PC-3 (cell line): ENCODE measurements at regions not wholly inside any gene's neighbourhood (a gene's known extent, or its start where the extent isn't known, plus 50 kb on each side); places are given as distances from the start of the nearest gene placed in this dataset.

ENCODE experiments used
- ATAC-seq: fragments of 200-7000 bp; cut with Tn5 transposase; 2 replicates; pipeline ENCODE4 v1.9.1; 2020; ENCODE audit warnings: mild to moderate bottlenecking, moderate library complexity
- BruUV-seq: library from RNA; stranded (reverse); fragments of 400-500 nt; replicated peaks from 2 replicates; lab custom pipeline; 2021; lab: Mats Ljungman, UMichigan
- CTCF ChIA-PET: fragments of 300-600 bp; sonication (Branson Sonifier 250); formaldehyde crosslinking; loops from one replicate; lab custom pipeline; 2022; ENCODE audit warnings: antibody characterized with exemption; lab: Charles Lee
- POLR2A ChIA-PET: fragments of 300-600 bp; sonication (Branson Sonifier 250); formaldehyde crosslinking; loops from one replicate; lab custom pipeline; 2022; ENCODE audit warnings: antibody characterized with exemption; ENCODE audit not compliant: unreplicated experiment; lab: Charles Lee
- DNase-seq: peaks from one replicate; pipeline ENCODE4 v3.0.0-alpha.2; 2015
- H2AFZ ChIP-seq: fragments of 300-600 bp; sonication (generic); 2 replicates; pipeline ENCODE4 v1.6.0; 2016; ENCODE audit warnings: antibody characterized with exemption, low read length
- H3F3A ChIP-seq: fragments of 300-600 bp; sonication (generic); one replicate; pipeline ENCODE4 v1.6.0; 2017; ENCODE audit warnings: antibody characterized with exemption, low read length, control low read depth, mild to moderate bottlenecking; ENCODE audit not compliant: unreplicated experiment
- H3K27ac ChIP-seq: fragments of 300-600 bp; sonication (generic); 2 replicates; pipeline ENCODE4 v1.5.1; 2016; ENCODE audit warnings: mild to moderate bottlenecking, low read length
- H3K27me3 ChIP-seq: fragments of 300-600 bp; sonication (generic); 2 replicates; pipeline ENCODE4 v1.6.1; 2016; ENCODE audit warnings: low read length, mixed read lengths
- H3K36me3 ChIP-seq: fragments of 300-600 bp; sonication (generic); 2 replicates; pipeline ENCODE4 v1.6.1; 2016; ENCODE audit warnings: low read depth, mixed run types, low read length, mixed read lengths
- H3K4me1 ChIP-seq: fragments of 300-600 bp; sonication (generic); 2 replicates; pipeline ENCODE4 v1.5.1; 2016; ENCODE audit warnings: low read length; ENCODE audit not compliant: insufficient read depth
- H3K4me2 ChIP-seq: fragments of 300-600 bp; sonication (generic); 2 replicates; pipeline ENCODE4 v1.6.0; 2016; ENCODE audit warnings: low read length
- H3K4me3 ChIP-seq: fragments of 300-600 bp; sonication (generic); 2 replicates; pipeline ENCODE4 v1.5.1; 2016; ENCODE audit warnings: mild to moderate bottlenecking, low read length, mixed read lengths
- H3K79me2 ChIP-seq: fragments of 300-600 bp; sonication (generic); 2 replicates; pipeline ENCODE4 v1.6.1; 2017; ENCODE audit warnings: low read length, mixed read lengths
- H3K9ac ChIP-seq: fragments of 300-600 bp; sonication (generic); 2 replicates; pipeline ENCODE4 v1.6.0; 2016; ENCODE audit warnings: mild to moderate bottlenecking, low read length
- H3K9me2 ChIP-seq: fragments of 300-600 bp; sonication (generic); replicated peaks from 2 replicates; pipeline ENCODE4 v1.6.1; 2016; ENCODE audit warnings: mixed run types, low read length, mixed read lengths
- H3K9me3 ChIP-seq: fragments of 300-600 bp; sonication (generic); 2 replicates; pipeline ENCODE4 v1.6.1; 2016; ENCODE audit warnings: low read length, mixed read lengths
- H4K20me1 ChIP-seq: fragments of 300-600 bp; sonication (generic); 2 replicates; pipeline ENCODE4 v1.6.1; 2016; ENCODE audit warnings: low read length, mixed read lengths
- EZH2 ChIP-seq: fragments of 300-600 bp; sonication (generic); IDR thresholded peaks from one replicate; pipeline ENCODE4 v1.6.1; 2017; ENCODE audit warnings: antibody characterized with exemption, mild to moderate bottlenecking, low read length; ENCODE audit not compliant: unreplicated experiment
- EZH2phosphoT487 ChIP-seq: fragments of 300-600 bp; sonication (generic); IDR thresholded peaks from 2 replicates; pipeline ENCODE4 v1.6.1; 2018; ENCODE audit warnings: mild to moderate bottlenecking, antibody characterized with exemption, low read length, borderline replicate concordance
- intact Hi-C: fragments of 100-400 bp; cut with micrococcal nuclease; formaldehyde crosslinking; loops from 2 replicates; pipeline ENCODE4 v1.9.0; 2023
- TF ChIP-seq, protein P1 (sequence below): fragments of 300-600 bp; sonication (generic); conservative IDR thresholded peaks from 2 replicates; pipeline ENCODE4 v1.5.1; 2017; ENCODE audit warnings: antibody characterized with exemption, low read depth, mild to moderate bottlenecking, low read length

- POLR2A ChIA-PET, result no interaction called here
- no peaks in the 10 kb centered on the region for H3K9me3 ChIP-seq
- ATAC-seq (peak; percentile 77), DNase-seq (peak; percentile 62)
- no peaks in the 10 kb centered on the region for H3K79me2 ChIP-seq
- H3K4me3 ChIP-seq, result peak overlapping the region; percentile 24; the same call in 1 of the 2 replicates
- CTCF ChIA-PET, result no interaction called here
- no peaks in the 10 kb centered on the region for H3K9me2 ChIP-seq
- peaks cover 22% of the 10 kb centered on the region for H3K4me1 ChIP-seq
- H3K9ac ChIP-seq, result no peak overlapping the region
- H3K27ac ChIP-seq, result peak overlapping the region; percentile 41
- peak overlapping the region; percentile 64 for H3K4me2 ChIP-seq
- H3K27me3 ChIP-seq, result no peaks in the 10 kb centered on the region
- no TSS peak for BruUV-seq
- H3F3A ChIP-seq, result no peaks in the 10 kb centered on the region
- no peaks in the 10 kb centered on the region for H3K36me3 ChIP-seq
- TF ChIP-seq EZH2phosphoT487 (no peak), EZH2 (no peak)
- TF ChIP-seq, protein P1, sequence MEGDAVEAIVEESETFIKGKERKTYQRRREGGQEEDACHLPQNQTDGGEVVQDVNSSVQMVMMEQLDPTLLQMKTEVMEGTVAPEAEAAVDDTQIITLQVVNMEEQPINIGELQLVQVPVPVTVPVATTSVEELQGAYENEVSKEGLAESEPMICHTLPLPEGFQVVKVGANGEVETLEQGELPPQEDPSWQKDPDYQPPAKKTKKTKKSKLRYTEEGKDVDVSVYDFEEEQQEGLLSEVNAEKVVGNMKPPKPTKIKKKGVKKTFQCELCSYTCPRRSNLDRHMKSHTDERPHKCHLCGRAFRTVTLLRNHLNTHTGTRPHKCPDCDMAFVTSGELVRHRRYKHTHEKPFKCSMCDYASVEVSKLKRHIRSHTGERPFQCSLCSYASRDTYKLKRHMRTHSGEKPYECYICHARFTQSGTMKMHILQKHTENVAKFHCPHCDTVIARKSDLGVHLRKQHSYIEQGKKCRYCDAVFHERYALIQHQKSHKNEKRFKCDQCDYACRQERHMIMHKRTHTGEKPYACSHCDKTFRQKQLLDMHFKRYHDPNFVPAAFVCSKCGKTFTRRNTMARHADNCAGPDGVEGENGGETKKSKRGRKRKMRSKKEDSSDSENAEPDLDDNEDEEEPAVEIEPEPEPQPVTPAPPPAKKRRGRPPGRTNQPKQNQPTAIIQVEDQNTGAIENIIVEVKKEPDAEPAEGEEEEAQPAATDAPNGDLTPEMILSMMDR, result no peak
- intact Hi-C loops, result loop anchor here (5.0 to 10.0 kb wide), 3 partner anchors 155 to 528 kb away; partner anchors contain the start of gene NOL4
- H4K20me1 ChIP-seq, result no peaks in the 10 kb centered on the region
- H2AFZ ChIP-seq, result no peak overlapping the region
These were observed 60.0 kb upstream of the DTNA start for GRCh38 chr18:34650121-34650545.

DNA sequence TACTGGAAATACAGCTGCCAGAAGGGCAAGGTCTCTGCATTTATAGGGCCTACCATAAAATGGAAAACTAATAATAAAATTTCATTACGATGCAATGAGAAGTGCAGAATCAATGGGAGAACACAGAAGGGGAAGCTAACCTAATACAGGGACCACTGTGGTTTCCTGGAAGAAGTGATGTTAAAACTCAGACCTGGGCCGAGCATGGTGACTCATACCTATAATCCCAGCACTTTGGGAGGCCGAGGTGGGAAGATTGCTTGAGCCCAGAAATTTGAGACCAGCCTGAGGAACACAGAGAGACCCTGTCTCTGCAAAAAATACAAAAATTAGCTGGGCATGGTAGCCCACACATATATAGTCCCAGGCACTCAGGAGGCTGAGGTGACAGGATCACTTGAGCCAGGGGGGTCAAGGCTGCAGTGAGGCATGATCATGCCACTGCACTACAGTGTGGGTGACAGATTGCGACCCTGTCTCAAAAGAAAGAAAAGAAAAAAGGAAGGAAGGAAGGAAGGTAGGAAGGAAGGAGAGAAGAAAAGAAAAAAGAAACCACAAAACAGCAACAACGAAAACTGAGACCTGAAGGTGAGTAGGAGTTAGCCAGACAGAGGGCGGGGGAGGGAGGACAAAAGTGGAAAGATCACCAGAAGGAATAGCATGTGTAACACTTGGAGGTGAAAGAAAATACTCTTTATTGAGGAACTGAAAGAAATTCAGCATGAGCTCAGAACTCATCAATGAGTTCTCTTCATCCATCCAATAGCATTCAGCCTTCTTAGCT lies 58.3 kb upstream of the DTNA start:
- no peaks in the 10 kb centered on the region for H3K79me2 ChIP-seq
- ATAC-seq (peak; percentile 66), DNase-seq (peak; percentile 12)
- H3K9me3 ChIP-seq, result no peaks in the 10 kb centered on the region
- no peak overlapping the region for H3K4me3 ChIP-seq
- ChIA-PET CTCF (no interaction called here), POLR2A (no interaction called here)
- H3K9me2 ChIP-seq, result no peaks in the 10 kb centered on the region
- H2AFZ ChIP-seq, result no peak overlapping the region
- no TSS peak for BruUV-seq
- intact Hi-C loops, result loop anchor here (5.0 to 10.0 kb wide), 3 partner anchors 157 to 529 kb away; partner anchors contain the start of gene NOL4
- H3K36me3 ChIP-seq, result no peaks in the 10 kb centered on the region
- H3F3A ChIP-seq, result no peaks in the 10 kb centered on the region
- no peaks in the 10 kb centered on the region for H3K27me3 ChIP-seq
- H3K27ac ChIP-seq, result no peak overlapping the region
- TF ChIP-seq EZH2 (no peak), EZH2phosphoT487 (no peak)
- TF ChIP-seq, protein P1, result no peak
- H3K4me2 ChIP-seq, result no peak overlapping the region
- no peaks in the 10 kb centered on the region for H4K20me1 ChIP-seq
- peaks cover 22% of the 10 kb centered on the region for H3K4me1 ChIP-seq
- H3K9ac ChIP-seq, result no peak overlapping the region

DNA sequence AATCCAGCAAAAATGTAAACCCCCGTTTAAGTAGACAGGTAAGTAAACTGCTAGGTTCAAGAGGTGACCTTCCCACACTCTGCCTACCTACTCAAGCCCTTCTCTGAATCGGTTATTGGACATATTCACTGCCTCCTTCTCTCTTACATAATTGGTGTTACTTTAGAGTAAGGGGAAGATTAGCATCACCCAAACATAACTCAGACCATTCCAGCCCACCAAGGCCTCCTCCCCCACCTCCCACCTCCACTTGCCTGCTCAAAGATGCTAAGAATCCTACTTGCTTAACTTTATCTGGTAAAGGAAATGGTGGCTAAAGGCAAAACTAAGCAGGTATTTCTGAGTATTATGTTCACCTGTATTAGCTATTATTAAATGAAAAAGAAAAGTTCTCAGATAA lies 55.0 kb upstream of the DTNA start:
- Histone ChIP-seq H4K20me1 (no peaks in the 10 kb centered on the region), H3K4me2 (no peak overlapping the region), H3K9me2 (no peaks in the 10 kb centered on the region), H3K27ac (no peak overlapping the region), H3K79me2 (no peaks in the 10 kb centered on the region), H3K36me3 (no peaks in the 10 kb centered on the region), H3K9ac (no peak overlapping the region), H3K4me3 (no peak overlapping the region), H2AFZ (no peak overlapping the region), H3K9me3 (no peaks in the 10 kb centered on the region), H3K27me3 (no peaks in the 10 kb centered on the region), H3F3A (no peaks in the 10 kb centered on the region), H3K4me1 (peaks cover 20% of the 10 kb centered on the region)
- ChIA-PET CTCF (no interaction called here), POLR2A (no interaction called here)
- no peak for TF ChIP-seq EZH2phosphoT487
- TF ChIP-seq, protein P1, result no peak
- no peak for TF ChIP-seq EZH2
- intact Hi-C loops, result loop anchor here (10.0 kb wide), 2 partner anchors 160 to 430 kb away; partner anchors contain the start of gene NOL4
- BruUV-seq, result no TSS peak
- no peak for DNase-seq
- no peak for ATAC-seq
